Forelimb muscle (tissue), 1 donor: ENCODE measurements at regions not wholly inside any gene's neighbourhood (a gene's known extent, or its start where the extent isn't known, plus 50 kb on each side); places are given as distances from the start of the nearest gene placed in this dataset.

Source experiments
- DNase-seq: peaks from one replicate; pipeline ENCODE4 v3.0.0-alpha.2; 2013; ENCODE audit warnings: low read depth

DNA sequence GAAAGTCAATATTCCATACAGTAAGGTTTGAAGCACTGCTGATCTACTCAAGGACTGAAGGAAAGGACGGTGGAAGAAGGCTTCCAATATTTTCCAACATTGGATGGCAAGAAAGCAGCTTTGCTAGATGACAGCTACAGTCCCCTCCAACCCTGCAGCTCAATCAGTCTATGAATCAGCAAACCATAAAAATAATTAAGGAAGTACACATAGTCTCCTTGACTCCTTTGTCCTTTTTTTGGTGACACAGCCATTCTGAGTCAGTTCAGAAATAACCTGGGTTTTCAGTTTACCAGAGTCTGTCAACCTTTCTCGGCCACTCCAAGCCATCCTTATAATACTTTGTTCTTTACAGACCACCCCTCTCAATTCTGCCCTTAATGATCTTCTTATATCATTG lies 232.5 kb downstream of the IBTK start:
- no peak for DNase-seq

- DNase-seq, result no peak
These were observed 233.7 kb downstream of the IBTK start for GRCh38 chr6:82013561-82014530.

DNA sequence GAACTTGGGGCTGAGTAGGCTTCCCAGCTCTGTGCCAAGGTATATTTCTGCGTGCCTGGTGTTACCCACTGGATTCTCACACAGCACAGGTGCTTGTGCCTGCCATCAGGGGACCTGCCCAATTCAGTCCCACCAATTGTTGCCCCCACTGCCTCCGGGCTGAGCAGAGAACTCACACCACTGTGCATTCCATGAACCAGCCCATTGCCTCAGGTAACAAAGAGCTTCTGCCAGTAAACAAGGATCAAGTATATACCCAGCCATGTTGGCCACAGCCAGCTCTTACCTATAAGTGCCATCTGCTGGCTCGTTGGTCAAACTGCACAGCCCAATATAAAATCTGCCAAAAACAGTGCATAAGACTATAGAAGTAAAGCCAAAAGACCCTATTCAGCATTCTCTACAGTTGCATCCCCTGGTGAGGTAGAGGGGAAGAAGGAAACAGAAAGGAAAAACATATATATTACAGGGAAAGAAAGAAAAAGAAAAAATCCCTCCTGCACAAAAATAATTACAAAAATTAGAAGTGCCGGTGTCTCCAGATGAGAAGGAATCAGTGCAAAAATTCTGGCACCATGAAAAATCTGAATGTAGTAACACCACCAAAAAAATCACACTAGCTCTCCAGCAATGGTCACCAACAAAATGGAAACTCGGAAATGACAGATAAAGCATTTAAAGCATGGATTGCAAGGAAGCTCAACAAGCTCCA lies 241.4 kb downstream of the IBTK start:
- no peak for DNase-seq

GRCh38 chr6:82000551-82000950 lies 247.0 kb downstream of the IBTK start:
- DNase-seq, result no peak

GRCh38 chr6:81999826-82000225 lies 247.3 kb upstream of the TENT5A start:
- no peak for DNase-seq

DNA sequence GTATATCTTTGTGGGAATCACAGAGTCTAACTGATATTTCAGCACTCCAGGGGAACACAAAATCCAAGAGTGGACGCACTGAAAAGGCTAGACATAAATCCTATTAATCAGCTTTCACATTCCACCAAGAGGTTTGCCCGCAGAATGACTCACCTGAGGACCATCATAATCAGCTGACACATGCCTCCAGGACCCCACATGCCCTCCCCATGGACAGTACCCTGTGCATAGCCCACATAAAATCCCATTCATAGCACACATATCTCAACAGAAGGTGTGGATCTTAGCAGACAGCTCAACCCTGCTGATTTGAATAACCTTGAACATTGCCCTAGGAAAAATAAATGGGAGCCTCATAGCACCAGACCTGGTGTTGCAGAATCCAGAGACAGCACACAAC lies 246.8 kb upstream of the TENT5A start:
- no peak for DNase-seq

- no peak for DNase-seq
These were observed 246.0 kb upstream of the TENT5A start for GRCh38 chr6:81998432-81998831.

DNA sequence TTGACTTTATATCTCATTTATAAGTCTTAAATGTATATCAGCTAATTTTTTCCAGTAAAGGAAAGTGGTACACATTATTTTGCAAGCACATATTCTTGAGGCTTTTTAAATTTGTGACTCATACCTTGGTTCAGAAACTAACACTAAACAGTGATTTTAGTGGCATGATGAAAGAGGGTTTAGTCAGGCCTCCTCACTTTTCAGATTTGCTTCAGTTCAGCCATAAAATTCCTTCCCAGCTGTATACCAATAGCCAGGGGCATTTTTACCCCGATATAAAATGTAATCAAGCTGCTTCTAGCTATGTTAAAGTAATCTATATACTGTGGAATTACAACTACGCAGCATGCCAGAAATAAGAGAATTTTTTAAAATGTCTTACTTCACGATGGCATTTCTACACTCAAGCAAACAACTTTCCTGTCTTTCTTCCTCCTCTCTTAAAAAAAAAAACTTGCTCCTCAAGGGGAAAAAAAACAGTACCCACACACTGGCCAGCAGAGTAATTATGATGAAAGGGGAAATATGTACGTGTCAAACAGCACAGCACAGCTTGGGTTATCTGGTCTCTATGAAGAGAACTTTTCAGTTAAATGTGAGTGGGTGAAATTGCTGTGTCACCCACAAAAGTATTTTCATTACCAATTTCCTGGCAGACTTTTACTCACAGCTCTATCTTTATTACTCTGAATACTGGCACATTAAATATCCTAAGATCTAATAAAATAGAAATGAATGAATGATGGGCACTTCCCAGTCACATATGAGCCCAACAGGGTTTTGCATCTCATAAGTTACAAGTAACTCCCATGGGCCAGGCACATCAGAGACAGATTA lies 244.8 kb upstream of the TENT5A start:
- DNase-seq, result no peak

DNA sequence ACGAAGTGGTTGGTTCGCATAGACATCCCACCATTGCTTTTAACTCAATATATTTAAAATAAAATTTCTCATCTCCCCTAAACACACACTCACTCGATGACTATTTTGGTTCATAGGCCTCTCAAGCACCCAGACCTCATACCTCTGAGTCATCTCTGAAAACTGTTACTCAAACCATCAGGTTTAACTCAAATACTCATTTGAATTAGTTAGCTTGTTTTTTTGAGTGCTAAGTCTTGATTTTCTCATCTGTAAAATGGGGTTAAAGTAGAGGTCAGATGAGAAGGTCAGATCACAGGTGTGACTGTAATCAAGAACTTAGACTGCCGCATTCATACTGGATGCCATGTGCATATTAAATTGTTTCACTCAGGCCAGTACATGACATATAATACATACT lies 243.9 kb upstream of the TENT5A start:
- no peak for DNase-seq

DNA sequence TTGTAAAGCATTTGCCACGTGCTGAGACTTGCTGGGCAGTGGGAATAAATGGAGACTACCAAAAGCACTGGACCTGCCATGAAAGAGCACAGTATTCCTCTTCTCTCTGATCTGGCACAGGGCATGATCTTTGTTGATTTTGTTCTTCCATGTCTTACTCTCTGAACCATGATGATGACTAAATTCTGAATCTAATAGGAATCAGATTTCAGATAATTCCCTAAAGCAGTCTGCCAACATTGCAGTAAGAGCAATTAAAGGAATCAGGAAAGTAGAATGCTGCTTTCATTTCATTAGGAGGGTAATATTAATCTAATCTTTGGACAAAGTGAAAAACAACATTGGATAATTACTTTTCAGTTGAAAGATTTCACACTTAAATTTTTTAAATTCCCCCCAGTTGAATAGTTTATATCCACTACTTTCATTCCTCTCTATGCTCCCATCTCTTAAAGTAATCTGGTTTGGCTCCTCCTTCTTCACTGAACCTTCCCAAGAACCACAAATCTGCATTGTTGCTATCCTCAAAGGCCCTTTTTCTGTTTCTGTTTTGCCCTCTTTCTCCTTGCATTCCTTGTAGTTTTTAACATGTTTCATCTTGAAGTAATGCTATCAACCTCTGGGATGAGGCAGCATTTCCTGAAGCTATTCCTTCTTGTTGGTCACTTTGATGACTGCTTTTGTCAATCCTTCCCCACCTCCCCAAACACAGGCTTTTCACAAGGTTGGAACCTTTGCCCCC lies 243.2 kb upstream of the TENT5A start:
- DNase-seq, result no peak

- no peak for DNase-seq
These were observed 236.4 kb upstream of the TENT5A start for GRCh38 chr6:81988871-81989270.

GRCh38 chr6:81988446-81988845 lies 236.0 kb upstream of the TENT5A start:
- DNase-seq, result no peak

DNA sequence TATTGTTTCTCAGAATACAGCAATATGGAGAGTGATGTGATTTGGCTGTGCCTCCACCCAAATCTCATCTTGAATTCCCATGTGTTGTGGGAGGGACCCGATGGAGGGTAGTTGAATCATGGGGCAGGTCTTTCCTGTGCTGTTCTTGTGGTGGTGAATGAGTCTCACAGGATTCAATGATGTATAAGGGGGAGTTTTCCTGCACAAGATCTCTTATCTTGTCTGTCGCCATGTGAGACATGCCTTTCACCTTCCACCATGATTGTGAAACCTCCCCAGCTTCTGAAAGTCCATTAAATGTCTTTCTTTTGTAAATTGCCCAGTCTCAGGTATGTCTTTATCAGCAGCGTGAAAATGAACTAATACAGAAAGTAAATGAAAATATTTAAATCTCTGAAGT lies 234.8 kb upstream of the TENT5A start:
- no peak for DNase-seq

GRCh38 chr6:81985191-81985590 lies 232.7 kb upstream of the TENT5A start:
- no peak for DNase-seq

DNA sequence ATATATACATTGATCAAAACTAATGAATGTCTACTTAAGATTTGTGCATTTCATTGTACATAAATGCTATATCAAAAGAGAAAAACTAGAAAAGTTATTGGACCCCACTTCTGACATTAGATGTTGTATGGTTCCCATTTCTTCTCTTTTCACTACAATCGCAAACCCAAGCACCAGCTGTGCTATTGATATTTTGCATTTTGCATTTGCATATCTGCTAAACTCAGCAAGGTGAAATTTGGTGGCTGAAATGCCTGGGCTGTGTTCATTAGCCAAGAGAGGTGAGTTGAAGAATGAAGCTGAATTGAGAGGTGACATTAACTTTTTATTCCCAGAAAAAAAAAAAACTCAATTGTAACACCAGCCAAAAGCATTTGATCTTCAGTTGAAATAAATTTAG lies 232.1 kb upstream of the TENT5A start:
- no peak for DNase-seq

GRCh38 chr6:81981812-81982211 lies 229.3 kb upstream of the TENT5A start:
- no peak for DNase-seq

DNA sequence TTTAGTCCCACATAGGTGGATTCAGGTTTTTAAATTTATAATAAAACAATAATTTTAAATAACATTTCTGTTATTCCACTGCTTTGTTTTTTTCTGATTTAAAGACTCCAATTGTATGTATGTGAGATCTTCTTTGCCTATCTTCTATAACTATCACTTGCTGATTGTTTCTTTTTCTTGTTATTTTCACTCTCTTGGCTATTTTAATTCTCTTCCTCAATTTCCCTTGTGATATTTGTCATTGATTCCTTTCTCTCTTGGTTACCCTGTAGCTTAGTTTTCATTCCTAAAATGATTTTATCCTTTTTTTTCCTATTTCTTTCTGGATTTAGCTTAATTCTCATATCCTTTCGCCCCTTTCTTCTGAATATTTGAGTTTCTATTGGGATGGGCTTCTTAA lies 227.3 kb upstream of the TENT5A start:
- no peak for DNase-seq

DNA sequence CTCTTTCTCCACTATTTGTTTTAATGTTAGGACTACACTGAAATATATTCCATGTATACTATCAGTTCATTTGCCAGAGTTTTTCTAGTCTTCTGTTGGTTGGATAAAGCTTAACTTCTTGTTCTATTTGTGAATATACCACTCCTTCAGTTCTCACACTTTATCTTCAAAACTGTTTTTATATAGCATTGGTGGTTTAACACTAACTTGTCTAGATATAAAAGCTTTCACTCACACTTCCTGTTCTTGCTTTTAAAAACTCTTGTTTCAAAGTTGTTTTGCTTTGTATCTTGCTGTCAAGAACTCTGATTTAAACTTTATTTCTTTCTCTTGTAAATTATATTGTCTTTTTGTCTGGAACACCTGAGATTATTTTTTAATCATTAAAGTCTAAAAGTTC lies 226.8 kb upstream of the TENT5A start:
- DNase-seq, result no peak

- DNase-seq, result no peak
These were observed 225.7 kb upstream of the TENT5A start for GRCh38 chr6:81978230-81978629.

DNA sequence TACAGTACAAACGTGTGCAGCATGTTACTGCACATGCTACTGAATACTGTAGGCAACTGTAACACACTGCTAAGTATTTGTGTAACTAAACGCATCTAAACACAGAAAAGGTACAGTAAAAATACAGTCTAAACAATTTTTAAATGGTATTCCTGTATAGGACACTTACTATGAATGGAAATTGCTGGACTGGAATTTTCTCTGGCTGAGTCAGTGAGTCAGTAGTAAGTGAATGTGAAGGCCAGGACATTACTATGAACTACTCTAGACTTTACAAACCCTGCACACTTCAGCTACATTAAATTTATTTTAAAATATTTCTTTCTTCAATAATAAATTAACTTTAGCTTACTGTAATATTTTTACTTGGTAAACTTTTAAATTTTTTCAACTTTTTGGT lies 225.0 kb upstream of the TENT5A start:
- DNase-seq, result no peak

DNA sequence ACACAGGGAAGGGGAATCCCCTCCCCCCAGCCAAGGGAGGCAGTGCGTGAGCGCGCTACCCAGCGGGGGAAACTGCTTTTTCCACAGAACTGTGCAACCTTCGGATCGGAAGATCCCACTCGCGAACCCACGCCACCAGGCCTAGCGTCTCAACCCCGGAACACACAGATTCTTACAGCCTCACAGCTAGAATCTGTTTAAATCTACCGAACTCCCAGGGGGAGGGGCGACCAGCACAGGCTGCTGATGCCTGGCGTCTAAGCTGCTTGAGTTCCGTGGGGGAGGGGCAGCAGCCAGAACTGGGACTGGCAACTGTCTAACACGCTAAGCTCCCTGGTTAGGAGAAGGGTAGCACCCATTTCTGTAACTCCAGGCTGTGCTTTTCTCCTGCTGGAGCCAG lies 217.3 kb upstream of the TENT5A start:
- DNase-seq, result no peak

DNA sequence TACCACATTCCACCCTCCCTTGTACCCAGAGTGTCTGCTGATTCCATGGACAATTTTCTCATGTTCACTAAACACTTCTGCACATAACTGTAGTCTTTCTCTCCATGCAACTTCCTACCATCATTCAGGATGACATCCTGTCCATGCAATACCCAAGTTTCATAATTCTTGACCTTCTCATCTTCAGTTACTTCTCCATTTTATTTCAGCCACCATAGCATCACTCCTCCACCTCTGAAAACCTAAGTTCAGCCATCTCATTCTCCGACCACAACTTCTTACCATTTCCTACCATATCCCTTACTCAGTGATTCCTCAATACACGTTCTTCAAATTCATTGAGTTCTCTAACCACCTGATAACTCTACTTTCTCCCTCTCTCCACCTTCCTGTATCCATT lies 216.5 kb upstream of the TENT5A start:
- DNase-seq, result no peak
